ENCODE measurements at regions not wholly inside any gene's neighbourhood (a gene's known extent, or its start where the extent isn't known, plus 50 kb on each side); places are given as distances from the start of the nearest gene placed in this dataset.

- H3K4me1 ChIP-seq (ENCODE audit: control insufficient read depth in 4 of 4, insufficient read depth in 4 of 4, low read length in 3 of 4): no peaks in the 10 kb centered on the region
- no peak overlapping the region for H3K9ac ChIP-seq (ENCODE audit: low read depth in 1 of 2, low read length in 2 of 2)
- no peak overlapping the region for H3K27ac ChIP-seq (ENCODE audit: low read depth in 1 of 2, low read length in 2 of 2)
- H3K27me3 ChIP-seq (ENCODE audit: control insufficient read depth in 4 of 4, insufficient read depth in 4 of 4, low read length in 3 of 4): no peaks in the 10 kb centered on the region
- no peak overlapping the region for H3K4me3 ChIP-seq (ENCODE audit: low read depth in 1 of 3, low read length in 3 of 3)
- no peak for TF ChIP-seq MAX (IDR thresholded peaks at IDR 0.05)
- no peak for TF ChIP-seq HNF4A (conservative IDR thresholded peaks at IDR 0.05)
- no peak for TF ChIP-seq JUND (IDR thresholded peaks at IDR 0.05)
- no peak for TF ChIP-seq FOXA1 (IDR thresholded peaks at IDR 0.05)
- no peak for TF ChIP-seq GABPA (IDR thresholded peaks at IDR 0.05 in 1 of 2, conservative IDR thresholded peaks at IDR 0.05 in 1 of 2)
- no peak for TF ChIP-seq RAD21 (IDR thresholded peaks at IDR 0.05)
- no peaks in the 10 kb centered on the region for H3K36me3 ChIP-seq (ENCODE audit: control insufficient read depth in 4 of 4, insufficient read depth in 3 of 4, low read depth in 1 of 4, low read length in 3 of 4)
- DNase-seq (ENCODE audit: low spot score): no peak
- 77% methylated on average over 17 of the region's 17 CpGs for WGBS
- no peaks in the 10 kb centered on the region for H3K9me3 ChIP-seq (ENCODE audit: control insufficient read depth in 4 of 4, low read length in 3 of 4)
Measured at GRCh38 chr1:4000811-4001251, 100.8 kb upstream of the C1orf174 start.

GRCh38 chr1:4001461-4001860, 101.4 kb upstream of the C1orf174 start:
- Histone ChIP-seq H3K27me3 (ENCODE audit: control insufficient read depth in 4 of 4, insufficient read depth in 4 of 4, low read length in 3 of 4) (no peaks in the 10 kb centered on the region), H3K4me1 (ENCODE audit: control insufficient read depth in 4 of 4, insufficient read depth in 4 of 4, low read length in 3 of 4) (no peaks in the 10 kb centered on the region), H3K4me3 (ENCODE audit: low read depth in 1 of 3, low read length in 3 of 3) (no peak overlapping the region), H3K9me3 (ENCODE audit: control insufficient read depth in 4 of 4, low read length in 3 of 4) (no peaks in the 10 kb centered on the region), H3K36me3 (ENCODE audit: control insufficient read depth in 4 of 4, insufficient read depth in 3 of 4, low read depth in 1 of 4, low read length in 3 of 4) (no peaks in the 10 kb centered on the region), H3K9ac (ENCODE audit: low read depth in 1 of 2, low read length in 2 of 2) (no peak overlapping the region), H3K27ac (ENCODE audit: low read depth in 1 of 2, low read length in 2 of 2) (no peak overlapping the region)
- DNase-seq (ENCODE audit: low spot score): no peak
- TF ChIP-seq FOXA2 (IDR thresholded peaks at IDR 0.05) (no peak), ATF3 (IDR thresholded peaks at IDR 0.05) (no peak), EGR1 (IDR thresholded peaks at IDR 0.05; ENCODE audit: low read depth in 2 of 2) (no peak), TAF1 (conservative IDR thresholded peaks at IDR 0.05) (no peak), HNF4A (conservative IDR thresholded peaks at IDR 0.05) (no peak), HNF4G (IDR thresholded peaks at IDR 0.05) (no peak), YY1 (IDR thresholded peaks at IDR 0.05) (no peak), REST (IDR thresholded peaks at IDR 0.05) (no peak), CTCF (IDR thresholded peaks at IDR 0.05; ENCODE audit: low read depth, low read length, missing input control) (no peak), MAX (IDR thresholded peaks at IDR 0.05) (no peak), RXRA (IDR thresholded peaks at IDR 0.05) (no peak), NR2F2 (IDR thresholded peaks at IDR 0.05) (no peak), ZBTB33 (IDR thresholded peaks at IDR 0.05) (no peak), JUND (IDR thresholded peaks at IDR 0.05) (no peak), FOXA1 (IDR thresholded peaks at IDR 0.05) (no peak)
- WGBS: 82% methylated on average over 10 of the region's 10 CpGs
